ENCODE measurements at regions not wholly inside any gene's neighbourhood (a gene's known extent, or its start where the extent isn't known, plus 50 kb on each side); places are given as distances from the start of the nearest gene placed in this dataset.
A peak's percentile ranks its signal among the peaks of the same experiment; 100 is the strongest.

GRCh38 chr15:95988574-95988887, 342.0 kb upstream of the NR2F2 start (continued):
- TF ChIP-seq FOXA3 (CRISPR knock-in tag; IDR thresholded peaks at IDR 0.05) (peak; percentile 39), ZNF138 (CRISPR knock-in tag; IDR thresholded peaks at IDR 0.05; ENCODE audit: low read depth) (no peak), ZNF556 (CRISPR knock-in tag; IDR thresholded peaks at IDR 0.05; ENCODE audit: borderline replicate concordance) (no peak), TGIF2 (CRISPR knock-in tag; IDR thresholded peaks at IDR 0.05) (no peak), ZNF24 (IDR thresholded peaks at IDR 0.05) (no peak), PAXIP1 (CRISPR knock-in tag; conservative IDR thresholded peaks at IDR 0.05) (0 out of 2 replicates have a peak, but pooled peaks have one; percentile 23), E2F5 (CRISPR knock-in tag; conservative IDR thresholded peaks at IDR 0.05) (no peak)

GRCh38 chr15:95989392-95989791, 341.1 kb upstream of the NR2F2 start:
- Histone ChIP-seq H3K79me2 (ENCODE audit: insufficient read depth, low read length) (no peaks in the 10 kb centered on the region), H3K4me2 (ENCODE audit: low read depth, low read length) (no peak overlapping the region), H3K27ac (ENCODE audit: extremely low read length, insufficient read depth, low read length) (no peak overlapping the region), H3K4me3 (replicated peaks in 1 of 3; ENCODE audit: insufficient read depth in 1 of 3, low read depth in 2 of 3, low read length in 3 of 3) (no peak overlapping the region), H4K20me1 (ENCODE audit: insufficient read depth, low read length) (no peaks in the 10 kb centered on the region), H2AFZ (ENCODE audit: low read length) (no peak overlapping the region), H3K27me3 (ENCODE audit: control insufficient read depth in 1 of 2, insufficient read depth in 2 of 2, low read length in 2 of 2) (no peaks in the 10 kb centered on the region; a peak in 1 of 5 replicates), H3K4me1 (ENCODE audit: insufficient read depth, low read length) (peaks cover 14% of the 10 kb centered on the region), H3K36me3 (replicated peaks in 1 of 2; ENCODE audit: control insufficient read depth in 1 of 2, insufficient read depth in 2 of 2, low read length in 2 of 2) (no peaks in the 10 kb centered on the region), H3K9me3 (ENCODE audit: low read length) (no peaks in the 10 kb centered on the region), H3K9ac (ENCODE audit: insufficient read depth, low read depth, low read length) (no peak overlapping the region)
- CTCF ChIA-PET (ENCODE audit: low intra/inter-chr PET ratio, low total read pairs) = no interaction called here
- POLR2A ChIA-PET = no interaction called here
- 81% methylated on average over 3 of the region's 3 CpGs for WGBS (ENCODE audit: low lambda C conversion rate)
- intact Hi-C loops (cut with micrococcal nuclease; ENCODE audit: unreplicated experiment) (no loop called here), in situ Hi-C loops (cut with HindIII; ENCODE audit: extremely low pct_ligation_motif_present, low pct_unique_long_range_greater_than_20kb) (no loop called here)
- DNase-seq (ENCODE audit: low spot score) = no peak
- BruUV-seq (replicated peaks) = no TSS peak
- FAIRE-seq = no peak
- no peak for ATAC-seq
- TF ChIP-seq ETV6 (CRISPR knock-in tag; conservative IDR thresholded peaks at IDR 0.05) = no peak
- no peak for TF ChIP-seq ZBTB34 (CRISPR knock-in tag; IDR thresholded peaks at IDR 0.05)
- no peak for TF ChIP-seq KMT2A (CRISPR knock-in tag; IDR thresholded peaks at IDR 0.05)
- no peak for TF ChIP-seq ZSCAN29 (CRISPR knock-in tag; conservative IDR thresholded peaks at IDR 0.05)
- no peak for TF ChIP-seq ZNF552 (CRISPR knock-in tag; IDR thresholded peaks at IDR 0.05; ENCODE audit: borderline replicate concordance)
- no peak for TF ChIP-seq IRF2 (CRISPR knock-in tag; IDR thresholded peaks at IDR 0.05)
- no peak for TF ChIP-seq ERF (CRISPR knock-in tag; IDR thresholded peaks at IDR 0.05)
- no peak for TF ChIP-seq GABPA (IDR thresholded peaks at IDR 0.05; ENCODE audit: low read depth, low read length)
- no peak for TF ChIP-seq GABPA (CRISPR knock-in tag; IDR thresholded peaks at IDR 0.05; ENCODE audit: low read depth)
- no peak for TF ChIP-seq ZNF296 (CRISPR knock-in tag; conservative IDR thresholded peaks at IDR 0.05)
- TF ChIP-seq ZNF331 (CRISPR knock-in tag; IDR thresholded peaks at IDR 0.05) = no peak
- no peak for TF ChIP-seq ZNF75D (CRISPR knock-in tag; IDR thresholded peaks at IDR 0.05; ENCODE audit: borderline replicate concordance)
- no peak for TF ChIP-seq PHB2 (IDR thresholded peaks at IDR 0.05; ENCODE audit: partially characterized antibody)
